Heart left ventricle (tissue), 13 donors: ENCODE measurements at regions not wholly inside any gene's neighbourhood (a gene's known extent, or its start where the extent isn't known, plus 50 kb on each side); places are given as distances from the start of the nearest gene placed in this dataset.

ENCODE experiments used
- CTCF ChIP-seq, 12 donors: fragments of 200-600 bp; sonication (generic) in 4 of 12; IDR thresholded peaks; one replicate each; pipeline versions ENCODE4 v1.5.0 to v1.8.0; 2018 to 2022; ENCODE audit warnings: antibody characterized with exemption in 12 of 12, mild to moderate bottlenecking in 5 of 12
- POLR2A ChIP-seq, 2 donors: fragments of 450-650 bp; IDR thresholded peaks; one replicate each; pipeline ENCODE4 v1.6.1; 2017; ENCODE audit warnings: antibody characterized with exemption in 2 of 2, mild to moderate bottlenecking in 2 of 2, moderate library complexity in 2 of 2
- donor health status: ischemic (EF 13 %, LVEDD 7.1; RV severe dilation, severe dysfunction).
- donor health status: DM: no; HTN: yes; CAD: no.
- donor health status: DM: no; HTN: no; CAD: no.
- donor health status: ischemic (EF 25% LVEDD 6.9; RV normal size, moderate dysfunction).
- donor health status: ischemic (EF 25% LVEDD 5.7; RV mildly dilated, moderate dysfunction).
- donor health status: ischemic (EF 35%, LVEDD 5.7; RV mildly dilated, moderate dysfunction).
- donor health status: nonischemic (EF 11% LVEDD 7.7; RV severe dilation, severe dysfunction).
- donor health status: DM: yes; HTN: yes; CAD: no.
- donor health status: PGD.
- donor health status: ischemic (EF 29% LVEDD 5.4; RV normal size, mild dysfunction).
- donor health status: nonischemic (EF 23%, LVEDD 6.1; RV moderate dilation, normal function).

GRCh38 chr1:223453902-223454301 lies 60.7 kb downstream of the CCDC185 start:
- TF ChIP-seq CTCF (IDR thresholded peaks at IDR 0.05): no peak
- no peak for TF ChIP-seq POLR2A (IDR thresholded peaks at IDR 0.05)
